Dendritic cell treated with granulocyte-macrophage colony-stimulating factor and Interleukin-4, amounts not matched to agents 40 ng/mL and 50 ng/mL, for 4 days (primary cell): ENCODE measurements at regions not wholly inside any gene's neighbourhood (a gene's known extent, or its start where the extent isn't known, plus 50 kb on each side); places are given as distances from the start of the nearest gene placed in this dataset.
"Not testable (repeated sequence)": the region's sequence is repeated elsewhere in the genome, so short reads cannot be mapped to it uniquely, and the experiment has no call there.

Experiments
- H3K27ac Mint-ChIP-seq: one replicate; pipeline ENCODE4 v1.8.0; 2022; ENCODE audit warnings: mild to moderate bottlenecking, mixed read lengths
- H3K27me3 Mint-ChIP-seq: one replicate; pipeline ENCODE4 v1.8.0; 2022; ENCODE audit warnings: mild to moderate bottlenecking, mixed read lengths
- H3K36me3 Mint-ChIP-seq: one replicate; pipeline ENCODE4 v1.8.0; 2022; ENCODE audit warnings: low read depth, mixed read lengths
- H3K4me1 Mint-ChIP-seq: one replicate; pipeline ENCODE4 v1.8.0; 2022; ENCODE audit warnings: low read depth, mixed read lengths
- H3K4me3 Mint-ChIP-seq: one replicate; pipeline ENCODE4 v1.8.0; 2022; ENCODE audit warnings: mild to moderate bottlenecking, moderate library complexity, mixed read lengths
- H3K9me3 Mint-ChIP-seq: one replicate; pipeline ENCODE4 v1.8.0; 2022; ENCODE audit warnings: mixed read lengths
- intact Hi-C: fragments of 100-400 bp; cut with micrococcal nuclease; formaldehyde crosslinking; loops from one replicate; pipeline ENCODE4 v1.15.0; 2022

- H3K27ac Mint-ChIP-seq, H3K4me1 Mint-ChIP-seq, intact Hi-C loops, H3K27me3 Mint-ChIP-seq, H3K36me3 Mint-ChIP-seq, H3K4me3 Mint-ChIP-seq: not testable (repeated sequence)
- peaks cover 11% of the 10 kb centered on the region for H3K9me3 Mint-ChIP-seq
Measured at GRCh38 chr2:39863672-39864071, 84.6 kb upstream of the THUMPD2 start.

GRCh38 chr2:39860538-39860937 lies 81.5 kb upstream of the THUMPD2 start:
- Mint-ChIP-seq H3K9me3 (peaks cover 11% of the 10 kb centered on the region), H3K36me3 (no peaks in the 10 kb centered on the region), H3K27ac (no peak overlapping the region), H3K4me1 (no peaks in the 10 kb centered on the region), H3K27me3 (no peaks in the 10 kb centered on the region), H3K4me3 (no peak overlapping the region)
- intact Hi-C loops, result no loop called here

GRCh38 chr2:39858677-39859076 lies 79.6 kb upstream of the THUMPD2 start:
- intact Hi-C loops, result no loop called here
- H3K4me1 Mint-ChIP-seq, result peaks cover 7% of the 10 kb centered on the region
- H3K27ac Mint-ChIP-seq, result no peak overlapping the region
- peaks cover 9% of the 10 kb centered on the region for H3K9me3 Mint-ChIP-seq
- H3K4me3 Mint-ChIP-seq, result no peak overlapping the region
- no peaks in the 10 kb centered on the region for H3K36me3 Mint-ChIP-seq
- H3K27me3 Mint-ChIP-seq, result peaks cover 2% of the 10 kb centered on the region

- Mint-ChIP-seq H3K27me3 (peaks cover 2% of the 10 kb centered on the region), H3K27ac (no peak overlapping the region), H3K9me3 (no peaks in the 10 kb centered on the region), H3K4me1 (peaks cover 22% of the 10 kb centered on the region), H3K36me3 (no peaks in the 10 kb centered on the region), H3K4me3 (no peak overlapping the region)
- intact Hi-C loops, result no loop called here
Measured at GRCh38 chr2:39855856-39856255, 76.8 kb upstream of the THUMPD2 start.

GRCh38 chr2:39854771-39855170 lies 75.7 kb upstream of the THUMPD2 start:
- no peaks in the 10 kb centered on the region for H3K36me3 Mint-ChIP-seq
- H3K9me3 Mint-ChIP-seq, result no peaks in the 10 kb centered on the region
- peaks cover 22% of the 10 kb centered on the region for H3K4me1 Mint-ChIP-seq
- H3K4me3 Mint-ChIP-seq, result no peak overlapping the region
- no peak overlapping the region for H3K27ac Mint-ChIP-seq
- intact Hi-C loops, result no loop called here
- H3K27me3 Mint-ChIP-seq, result peaks cover 2% of the 10 kb centered on the region

GRCh38 chr2:39852831-39853230 lies 73.8 kb upstream of the THUMPD2 start:
- Mint-ChIP-seq H3K27me3 (peaks cover 2% of the 10 kb centered on the region), H3K36me3 (no peaks in the 10 kb centered on the region), H3K27ac (no peak overlapping the region), H3K4me1 (peaks cover 22% of the 10 kb centered on the region), H3K4me3 (no peak overlapping the region), H3K9me3 (no peaks in the 10 kb centered on the region)
- intact Hi-C loops, result no loop called here

DNA sequence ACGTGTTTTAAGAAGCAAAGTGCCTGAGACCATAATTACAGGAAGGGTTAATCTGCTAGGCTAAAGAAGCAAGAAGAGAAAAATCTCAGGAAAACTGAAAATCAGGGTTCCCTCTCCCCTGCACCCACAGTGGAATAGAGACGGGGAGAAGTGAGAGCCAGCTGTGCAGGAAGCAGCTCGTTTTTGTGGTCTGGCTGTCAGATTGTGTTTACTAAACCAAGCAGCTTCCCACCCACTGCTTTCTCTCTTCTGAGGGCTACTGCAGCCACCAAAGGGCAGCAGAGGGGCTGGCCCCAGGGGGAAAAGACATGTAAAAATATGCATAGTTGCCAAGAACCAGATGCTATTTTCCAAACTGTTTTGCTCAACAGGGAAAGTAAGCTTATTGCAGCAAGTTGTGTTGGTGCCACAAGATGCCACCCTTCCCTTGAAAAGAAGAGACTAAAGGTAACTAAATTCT lies 72.6 kb upstream of the THUMPD2 start:
- intact Hi-C loops, result no loop called here
- H3K27me3 Mint-ChIP-seq, result peaks cover 2% of the 10 kb centered on the region
- peaks cover 22% of the 10 kb centered on the region for H3K4me1 Mint-ChIP-seq
- no peaks in the 10 kb centered on the region for H3K36me3 Mint-ChIP-seq
- no peak overlapping the region for H3K4me3 Mint-ChIP-seq
- H3K9me3 Mint-ChIP-seq, result no peaks in the 10 kb centered on the region
- H3K27ac Mint-ChIP-seq, result no peak overlapping the region

GRCh38 chr2:39851251-39851650 lies 72.2 kb upstream of the THUMPD2 start:
- no peaks in the 10 kb centered on the region for H3K9me3 Mint-ChIP-seq
- H3K4me3 Mint-ChIP-seq, result no peak overlapping the region
- intact Hi-C loops, result no loop called here
- H3K36me3 Mint-ChIP-seq, result no peaks in the 10 kb centered on the region
- peaks cover 22% of the 10 kb centered on the region for H3K4me1 Mint-ChIP-seq
- peaks cover 2% of the 10 kb centered on the region for H3K27me3 Mint-ChIP-seq
- no peak overlapping the region for H3K27ac Mint-ChIP-seq

DNA sequence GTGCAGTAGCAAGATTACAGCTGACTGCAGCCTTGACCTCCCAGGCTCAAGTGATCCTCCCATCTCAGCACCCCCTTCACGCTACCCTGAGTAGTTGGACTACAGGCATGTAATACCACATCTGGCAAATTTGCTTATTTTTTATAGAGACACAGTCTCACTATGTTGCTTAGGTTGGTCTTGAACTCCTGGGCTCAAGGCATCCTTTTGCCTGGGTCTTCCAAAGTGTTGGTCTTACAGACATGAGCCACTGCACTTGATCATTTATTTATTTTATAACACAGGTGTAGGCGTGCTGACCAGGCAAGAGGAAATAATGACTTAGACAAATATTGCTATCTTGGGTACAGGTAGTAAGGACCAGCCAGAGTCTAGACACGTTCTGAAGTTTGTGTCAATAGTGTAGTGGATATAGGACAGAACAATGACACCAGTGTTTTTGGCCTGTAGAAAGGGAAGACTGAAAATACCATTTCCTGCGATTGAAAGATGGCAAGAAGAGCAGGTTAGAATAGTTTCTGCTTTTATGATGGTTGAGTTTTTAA lies 71.0 kb upstream of the THUMPD2 start:
- Mint-ChIP-seq H3K9me3 (no peaks in the 10 kb centered on the region), H3K36me3 (no peaks in the 10 kb centered on the region), H3K27me3 (peaks cover 2% of the 10 kb centered on the region), H3K4me3 (no peak overlapping the region), H3K27ac (no peak overlapping the region), H3K4me1 (peaks cover 21% of the 10 kb centered on the region)
- intact Hi-C loops, result no loop called here

- no peaks in the 10 kb centered on the region for H3K36me3 Mint-ChIP-seq
- no peak overlapping the region for H3K4me3 Mint-ChIP-seq
- H3K4me1 Mint-ChIP-seq, result peaks cover 16% of the 10 kb centered on the region
- no peaks in the 10 kb centered on the region for H3K27me3 Mint-ChIP-seq
- H3K9me3 Mint-ChIP-seq, result no peaks in the 10 kb centered on the region
- intact Hi-C loops, result no loop called here
- H3K27ac Mint-ChIP-seq, result no peak overlapping the region
Measured at GRCh38 chr2:39849064-39849463, 70.0 kb upstream of the THUMPD2 start.

DNA sequence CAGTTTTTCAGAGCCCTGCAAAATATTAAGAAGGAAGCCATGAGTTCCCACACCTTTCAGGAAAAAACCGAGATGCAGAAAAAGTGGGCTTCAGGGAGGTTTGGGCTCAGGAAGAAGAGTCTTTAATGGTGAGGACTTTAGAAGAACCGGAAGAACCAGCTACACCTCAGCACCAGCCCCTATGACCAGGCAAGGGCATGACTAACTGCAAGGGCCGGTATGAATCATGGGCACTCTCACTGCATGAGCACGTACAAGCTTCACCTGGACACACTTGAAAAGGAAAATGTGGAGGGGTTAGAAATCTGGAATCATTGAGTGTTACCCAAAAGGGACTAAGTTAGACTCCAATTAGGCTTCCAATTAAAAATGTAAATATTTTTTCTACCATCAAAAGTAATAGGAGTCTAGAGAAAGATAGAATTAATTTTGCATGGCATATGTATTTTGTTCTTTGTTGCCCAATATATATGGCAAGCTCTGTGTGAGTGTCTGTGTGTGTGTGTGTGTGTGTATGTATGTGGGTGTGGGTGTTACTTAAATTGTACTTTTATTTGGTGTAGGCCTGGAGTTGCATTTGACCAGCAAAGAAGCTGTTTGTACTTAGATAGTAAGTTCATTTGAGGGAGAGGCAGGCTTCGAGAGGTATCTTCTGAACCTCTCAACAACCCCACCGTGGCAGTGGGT lies 66.5 kb upstream of the THUMPD2 start:
- Mint-ChIP-seq H3K27me3 (no peaks in the 10 kb centered on the region), H3K4me3 (no peak overlapping the region), H3K9me3 (no peaks in the 10 kb centered on the region), H3K36me3 (no peaks in the 10 kb centered on the region), H3K4me1 (no peaks in the 10 kb centered on the region), H3K27ac (no peak overlapping the region)
- intact Hi-C loops, result no loop called here

- Mint-ChIP-seq H3K4me3 (no peak overlapping the region), H3K36me3 (no peaks in the 10 kb centered on the region), H3K27ac (no peak overlapping the region), H3K9me3 (peaks cover 25% of the 10 kb centered on the region), H3K27me3 (no peaks in the 10 kb centered on the region), H3K4me1 (no peaks in the 10 kb centered on the region)
- intact Hi-C loops, result no loop called here
Measured at GRCh38 chr2:39839261-39839848, 60.3 kb upstream of the THUMPD2 start.

DNA sequence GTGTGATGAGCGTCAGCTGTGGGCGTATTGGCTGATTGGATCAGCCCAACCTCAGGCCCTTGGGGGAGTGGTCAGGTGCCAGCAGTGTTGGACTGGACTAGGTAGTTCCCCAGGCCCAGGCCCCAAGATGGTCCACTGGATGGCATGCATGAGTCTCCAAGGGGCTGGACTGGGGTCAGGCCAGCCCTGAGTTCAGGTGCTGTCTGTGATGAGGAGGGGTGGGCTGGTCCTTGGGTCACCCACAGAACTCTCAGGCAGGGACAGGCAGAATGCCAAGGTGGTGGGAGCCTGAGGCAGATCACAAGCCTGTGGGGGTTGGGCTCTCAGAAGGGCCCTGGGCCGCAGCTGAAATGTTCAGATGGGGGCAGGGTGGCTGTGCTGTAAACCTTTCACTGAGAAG lies 59.5 kb upstream of the THUMPD2 start:
- Mint-ChIP-seq H3K4me3 (no peak overlapping the region), H3K4me1 (no peaks in the 10 kb centered on the region), H3K27ac (no peak overlapping the region), H3K27me3 (no peaks in the 10 kb centered on the region), H3K9me3 (peaks cover 25% of the 10 kb centered on the region), H3K36me3 (no peaks in the 10 kb centered on the region)
- intact Hi-C loops, result no loop called here

DNA sequence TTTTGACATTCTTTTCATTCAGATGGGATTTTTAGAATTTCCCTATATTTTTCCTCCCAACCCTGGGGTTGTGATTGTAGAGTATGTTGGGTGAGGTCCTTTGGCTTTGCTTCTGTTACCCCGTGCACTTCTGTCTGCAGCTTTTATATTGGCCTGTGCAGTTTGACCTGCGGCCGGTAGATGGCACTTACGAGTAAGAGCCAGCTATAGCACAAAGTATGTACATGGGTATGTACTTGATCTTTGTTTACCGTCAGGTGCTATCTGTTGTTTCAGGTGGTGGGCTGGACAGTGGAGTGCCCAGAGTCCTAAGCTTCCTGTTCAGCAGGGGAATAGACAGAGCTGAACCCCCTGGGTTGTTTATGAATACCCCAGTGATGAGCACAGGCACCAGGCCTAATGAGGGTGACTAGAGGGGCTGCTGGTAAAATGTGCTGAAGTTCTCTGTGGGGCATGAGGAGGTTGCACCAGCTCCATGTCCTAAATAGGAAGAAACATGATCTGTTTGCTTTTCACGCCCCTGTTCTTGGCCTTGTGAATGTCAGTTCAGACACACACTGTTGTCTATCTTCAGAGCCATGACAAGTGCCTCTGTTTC lies 58.9 kb upstream of the THUMPD2 start:
- Mint-ChIP-seq H3K36me3 (no peaks in the 10 kb centered on the region), H3K4me1 (no peaks in the 10 kb centered on the region), H3K9me3 (peaks cover 25% of the 10 kb centered on the region), H3K27me3 (no peaks in the 10 kb centered on the region), H3K4me3 (no peak overlapping the region), H3K27ac (no peak overlapping the region)
- intact Hi-C loops, result no loop called here
